ENCODE measurements at regions not wholly inside any gene's neighbourhood (a gene's known extent, or its start where the extent isn't known, plus 50 kb on each side); places are given as distances from the start of the nearest gene placed in this dataset.

- H3K27me3 ChIP-seq (ENCODE audit: control insufficient read depth in 3 of 3, insufficient read depth in 3 of 3, low read length in 2 of 3): no peaks in the 10 kb centered on the region
- H3K9ac ChIP-seq (ENCODE audit: insufficient read depth in 1 of 2, low read length in 2 of 2): no peak overlapping the region
- no peak overlapping the region for H3K4me3 ChIP-seq
- TF ChIP-seq CTCF (IDR thresholded peaks at IDR 0.05; ENCODE audit: control extremely low read depth, extremely low read depth): no peak
- no peaks in the 10 kb centered on the region for H3K36me3 ChIP-seq (ENCODE audit: control insufficient read depth in 4 of 4, insufficient read depth in 4 of 4, low read length in 4 of 4)
- DNase-seq (no peak), ATAC-seq (ENCODE audit: insufficient read depth, low FRiP score) (no peak)
- WGBS, 2 donors: 95 to 98% methylated on average over 2 of the region's 2 CpGs
- no peak overlapping the region for H3K27ac ChIP-seq (ENCODE audit: low read depth in 1 of 2, low read length in 1 of 2)
- no peaks in the 10 kb centered on the region for H3K4me1 ChIP-seq (ENCODE audit: control insufficient read depth in 5 of 5, insufficient read depth in 5 of 5, low read length in 5 of 5)
- H3K9me3 ChIP-seq (ENCODE audit: control insufficient read depth in 4 of 4, insufficient read depth in 3 of 4, low read length in 3 of 4): no peaks in the 10 kb centered on the region
These were observed 125.6 kb upstream of the STXBP5 start for GRCh38 chr6:147078602-147079001.

GRCh38 chr6:147080225-147080624, 124.0 kb upstream of the STXBP5 start:
- 92 to 95% methylated on average over 4 of the region's 4 CpGs for WGBS, 2 donors
- Histone ChIP-seq H3K27me3 (ENCODE audit: control insufficient read depth in 3 of 3, insufficient read depth in 3 of 3, low read length in 2 of 3) (no peaks in the 10 kb centered on the region), H3K36me3 (ENCODE audit: control insufficient read depth in 4 of 4, insufficient read depth in 4 of 4, low read length in 4 of 4) (no peaks in the 10 kb centered on the region), H3K4me1 (ENCODE audit: control insufficient read depth in 5 of 5, insufficient read depth in 5 of 5, low read length in 5 of 5) (no peaks in the 10 kb centered on the region), H3K9me3 (ENCODE audit: control insufficient read depth in 4 of 4, insufficient read depth in 3 of 4, low read length in 3 of 4) (no peaks in the 10 kb centered on the region), H3K27ac (ENCODE audit: low read depth in 1 of 2, low read length in 1 of 2) (no peak overlapping the region), H3K9ac (ENCODE audit: insufficient read depth in 1 of 2, low read length in 2 of 2) (no peak overlapping the region), H3K4me3 (no peak overlapping the region)
- ATAC-seq (ENCODE audit: insufficient read depth, low FRiP score) (no peak), DNase-seq (no peak)
- no peak for TF ChIP-seq CTCF (IDR thresholded peaks at IDR 0.05; ENCODE audit: control extremely low read depth, extremely low read depth)

GRCh38 chr6:147081076-147081609, 123.1 kb upstream of the STXBP5 start:
- TF ChIP-seq CTCF (IDR thresholded peaks at IDR 0.05; ENCODE audit: control extremely low read depth, extremely low read depth): no peak
- peak in 1 of 3 donors; percentile 21 for DNase-seq
- 70 to 86% methylated on average over 3 of the region's 3 CpGs for WGBS, 2 donors
- no peak overlapping the region for H3K27ac ChIP-seq (ENCODE audit: low read depth in 1 of 2, low read length in 1 of 2)
- no peaks in the 10 kb centered on the region for H3K27me3 ChIP-seq (ENCODE audit: control insufficient read depth in 3 of 3, insufficient read depth in 3 of 3, low read length in 2 of 3)
- H3K4me3 ChIP-seq: no peak overlapping the region
- no peaks in the 10 kb centered on the region for H3K4me1 ChIP-seq (ENCODE audit: control insufficient read depth in 5 of 5, insufficient read depth in 5 of 5, low read length in 5 of 5)
- H3K9me3 ChIP-seq (ENCODE audit: control insufficient read depth in 4 of 4, insufficient read depth in 3 of 4, low read length in 3 of 4): no peaks in the 10 kb centered on the region
- H3K9ac ChIP-seq (ENCODE audit: insufficient read depth in 1 of 2, low read length in 2 of 2): no peak overlapping the region
- H3K36me3 ChIP-seq (ENCODE audit: control insufficient read depth in 4 of 4, insufficient read depth in 4 of 4, low read length in 4 of 4): no peaks in the 10 kb centered on the region
- ATAC-seq (ENCODE audit: insufficient read depth, low FRiP score): no peak

GRCh38 chr6:147087641-147088040, 116.6 kb upstream of the STXBP5 start:
- no peak for ATAC-seq (ENCODE audit: insufficient read depth, low FRiP score)
- no peaks in the 10 kb centered on the region for H3K27me3 ChIP-seq (ENCODE audit: control insufficient read depth in 3 of 3, insufficient read depth in 3 of 3, low read length in 2 of 3)
- H3K27ac ChIP-seq (ENCODE audit: low read depth in 1 of 2, low read length in 1 of 2): no peak overlapping the region
- H3K9me3 ChIP-seq (ENCODE audit: control insufficient read depth in 4 of 4, insufficient read depth in 3 of 4, low read length in 3 of 4): peaks cover 0 to 10% (median 0%) of the 10 kb centered on the region in 4 donors
- H3K36me3 ChIP-seq (ENCODE audit: control insufficient read depth in 4 of 4, insufficient read depth in 4 of 4, low read length in 4 of 4): no peaks in the 10 kb centered on the region
- TF ChIP-seq CTCF (IDR thresholded peaks at IDR 0.05; ENCODE audit: control extremely low read depth, extremely low read depth): no peak
- no peak overlapping the region for H3K9ac ChIP-seq (ENCODE audit: insufficient read depth in 1 of 2, low read length in 2 of 2)
- H3K4me1 ChIP-seq (ENCODE audit: control insufficient read depth in 5 of 5, insufficient read depth in 5 of 5, low read length in 5 of 5): no peaks in the 10 kb centered on the region
- DNase-seq: no peak
- no peak overlapping the region for H3K4me3 ChIP-seq

All from lung (tissue), 11 donors.